Right lobe of liver (tissue), 4 donors: ENCODE measurements at regions not wholly inside any gene's neighbourhood (a gene's known extent, or its start where the extent isn't known, plus 50 kb on each side); places are given as distances from the start of the nearest gene placed in this dataset.

Experiments used
- CTCF ChIP-seq, 4 donors: fragments of 200-600 bp in 3 of 4; fragments of 450-650 bp in 1 of 4; IDR thresholded peaks; one replicate each; pipeline versions ENCODE4 v1.5.1 to v1.8.0; 2016 to 2022; ENCODE audit warnings: antibody characterized with exemption in 4 of 4, mild to moderate bottlenecking in 2 of 4
- POLR2A ChIP-seq: fragments of 450-650 bp; IDR thresholded peaks from one replicate; pipeline ENCODE4 v1.6.1; 2017; ENCODE audit warnings: antibody characterized with exemption, mild to moderate bottlenecking
- donor health status: DM: no; HTN: no; CAD: no.
- donor health status: DM: no; HTN: no; CAD: no.
- donor health status: DM: no; HTN: yes; CAD: no.

GRCh38 chr5:86029308-86029707 is 588.4 kb upstream of the COX7C start:
- TF ChIP-seq CTCF (IDR thresholded peaks at IDR 0.05) (no peak), POLR2A (no peak)
